NCI-H748 treated with DMSO at 0.1 percent for 48 hours (cell line): ENCODE measurements at regions not wholly inside any gene's neighbourhood (a gene's known extent, or its start where the extent isn't known, plus 50 kb on each side); places are given as distances from the start of the nearest gene placed in this dataset.

Experiments
- DNase-seq: peaks from one replicate; lab custom pipeline; 2025; lab: John Stamatoyannopoulos, UW

DNA sequence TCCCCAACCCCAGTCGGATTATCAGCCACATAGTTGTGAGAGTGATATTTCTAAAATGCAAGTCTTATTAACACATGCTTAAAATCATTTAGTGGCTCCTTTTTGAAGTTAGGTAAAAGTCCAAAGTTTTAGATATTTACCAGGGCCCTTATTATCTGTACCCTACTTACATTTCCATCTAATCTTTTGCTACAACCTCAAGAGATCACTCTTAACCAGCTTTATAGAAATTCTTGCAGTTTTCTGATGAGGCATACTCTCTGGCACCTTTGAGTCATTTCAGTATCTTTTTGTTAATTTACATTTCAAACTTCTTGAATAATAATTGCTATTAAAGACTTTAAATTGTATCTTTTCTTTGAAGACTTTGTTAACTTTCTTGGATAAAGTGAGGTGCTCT, 453.3 kb downstream of the RFPL4B start:
- DNase-seq, result no peak

GRCh38 chr6:112800916-112801315, 453.8 kb downstream of the RFPL4B start:
- no peak for DNase-seq

- DNase-seq, result no peak
Measured at GRCh38 chr6:112801468-112802080, 454.4 kb downstream of the RFPL4B start.

DNA sequence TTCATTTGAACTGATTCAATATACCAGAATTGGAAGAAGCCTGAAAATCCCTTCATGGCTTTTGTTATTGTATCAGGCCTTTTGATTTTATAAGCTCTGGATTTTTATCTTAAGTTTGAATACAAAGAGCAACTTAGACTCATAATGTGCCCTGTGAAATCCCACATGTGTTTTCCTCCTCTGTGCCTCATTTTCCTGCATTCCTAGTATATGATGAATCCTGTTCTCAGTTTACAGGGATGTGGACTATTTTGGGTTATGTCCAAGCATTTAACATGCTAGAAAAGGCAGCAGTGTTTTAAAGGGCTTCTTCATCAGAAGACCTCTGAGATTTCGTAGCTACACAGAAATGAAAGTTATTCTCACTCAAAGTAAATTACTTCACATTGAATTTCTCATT, 455.0 kb downstream of the RFPL4B start:
- DNase-seq, result no peak

DNA sequence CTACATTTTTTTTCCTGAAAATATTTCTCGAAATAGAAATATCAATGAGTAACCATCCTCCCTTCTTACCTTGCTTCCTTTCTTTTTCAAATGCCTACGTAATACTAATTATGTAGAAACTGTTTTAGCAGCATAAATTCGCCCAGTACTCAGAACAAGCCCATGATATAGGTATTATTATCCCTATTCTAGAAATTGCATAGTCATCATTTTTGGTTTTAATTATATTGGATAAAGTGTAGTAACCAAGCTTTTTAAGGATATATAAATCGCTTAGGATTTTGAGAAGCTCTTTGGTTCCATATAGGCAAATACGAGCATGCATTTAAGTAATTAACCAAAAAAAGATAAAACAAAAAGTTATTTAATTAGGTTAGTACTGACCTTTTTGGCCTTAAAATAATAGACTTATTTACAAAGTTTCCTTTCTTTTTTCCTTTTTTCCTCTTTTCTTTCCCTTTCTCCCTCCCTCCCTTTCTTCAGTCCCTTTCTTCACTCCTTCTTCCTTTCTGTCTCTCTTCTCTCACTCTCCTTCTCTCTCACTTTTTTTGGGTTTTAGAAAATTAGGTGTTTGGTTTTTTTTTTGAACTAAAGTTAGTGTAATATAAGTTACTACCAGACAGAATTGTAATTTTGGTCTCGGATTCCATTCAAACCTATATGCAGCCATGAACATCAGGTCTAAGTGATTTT, 457.7 kb downstream of the RFPL4B start:
- no peak for DNase-seq

GRCh38 chr6:112806163-112806865, 459.2 kb downstream of the RFPL4B start:
- no peak for DNase-seq

- no peak for DNase-seq
Measured at GRCh38 chr6:112821476-112821875, 474.3 kb downstream of the RFPL4B start.

GRCh38 chr6:112822769-112823168, 475.6 kb downstream of the RFPL4B start:
- DNase-seq, result no peak

- no peak for DNase-seq
Measured at GRCh38 chr6:112827793-112828192, 480.7 kb downstream of the RFPL4B start.

DNA sequence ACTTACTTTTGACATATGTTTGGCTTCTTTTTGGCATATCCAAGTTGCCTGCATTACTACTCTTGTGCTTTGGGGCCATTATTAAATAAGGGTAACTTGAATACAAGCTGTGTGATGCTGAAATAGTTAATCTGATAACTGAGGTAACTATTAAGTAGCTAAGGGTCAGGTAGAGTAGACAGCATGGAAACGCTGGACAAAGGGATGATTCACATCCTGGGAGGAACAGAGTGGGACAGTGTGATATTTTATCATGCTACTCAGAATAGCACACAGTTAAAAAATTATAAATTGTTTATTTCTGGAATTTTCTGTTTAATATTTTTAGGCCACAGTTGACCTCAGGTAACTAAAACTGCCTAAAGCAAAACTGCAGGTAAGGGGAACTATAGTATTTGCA, 483.9 kb downstream of the RFPL4B start:
- DNase-seq, result no peak

DNA sequence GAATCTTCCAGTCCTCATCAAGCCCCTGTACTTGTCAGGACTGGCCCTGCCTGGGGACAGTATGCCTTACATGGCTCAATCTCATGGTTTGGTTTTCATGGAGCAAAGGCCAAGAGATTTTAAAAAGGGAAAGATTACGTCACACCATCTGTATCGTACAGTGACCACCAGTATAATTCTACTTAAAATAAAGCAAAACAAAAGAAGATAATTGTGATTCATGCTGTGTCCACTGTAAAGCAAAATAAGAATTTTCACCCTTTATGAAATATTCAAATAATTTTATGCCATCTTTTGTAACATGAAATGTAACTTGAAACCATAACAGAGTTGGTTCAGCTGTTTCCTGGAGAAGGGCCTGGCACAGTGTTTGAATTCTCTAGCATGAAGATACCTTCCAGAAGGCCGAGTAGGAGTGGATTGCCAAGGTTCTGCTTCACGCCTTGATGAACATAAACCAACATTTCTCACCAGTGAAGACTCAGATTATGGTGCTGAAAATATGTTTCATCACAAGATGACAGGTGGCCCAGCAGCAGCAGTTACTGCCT, 486.5 kb downstream of the RFPL4B start:
- no peak for DNase-seq

- no peak for DNase-seq
Measured at GRCh38 chr6:112835078-112835477, 487.9 kb downstream of the RFPL4B start.

GRCh38 chr6:112839525-112839961, 492.4 kb downstream of the RFPL4B start:
- no peak for DNase-seq

- DNase-seq, result no peak
Measured at GRCh38 chr6:112841553-112842329, 494.6 kb downstream of the RFPL4B start.

DNA sequence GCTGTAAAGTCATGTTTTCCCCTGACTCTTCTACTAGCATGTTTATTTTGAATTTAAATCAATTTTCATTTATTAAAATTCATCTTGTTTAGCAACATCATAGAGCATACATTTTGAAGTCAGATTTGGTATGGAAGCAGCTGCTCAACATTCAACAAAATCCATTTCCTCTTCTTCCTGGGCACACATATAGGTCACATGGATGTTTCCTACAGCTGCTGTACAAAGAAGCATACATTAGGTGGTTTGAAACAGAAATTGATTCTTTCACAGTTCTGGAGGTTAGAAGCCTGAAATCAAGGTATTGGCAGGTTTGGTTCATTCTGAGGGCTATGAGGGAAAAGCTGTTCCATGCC, 495.2 kb downstream of the RFPL4B start:
- no peak for DNase-seq

GRCh38 chr6:112846681-112847080, 499.6 kb downstream of the RFPL4B start:
- no peak for DNase-seq

- no peak for DNase-seq
Measured at GRCh38 chr6:112851146-112851545, 504.0 kb downstream of the RFPL4B start.

DNA sequence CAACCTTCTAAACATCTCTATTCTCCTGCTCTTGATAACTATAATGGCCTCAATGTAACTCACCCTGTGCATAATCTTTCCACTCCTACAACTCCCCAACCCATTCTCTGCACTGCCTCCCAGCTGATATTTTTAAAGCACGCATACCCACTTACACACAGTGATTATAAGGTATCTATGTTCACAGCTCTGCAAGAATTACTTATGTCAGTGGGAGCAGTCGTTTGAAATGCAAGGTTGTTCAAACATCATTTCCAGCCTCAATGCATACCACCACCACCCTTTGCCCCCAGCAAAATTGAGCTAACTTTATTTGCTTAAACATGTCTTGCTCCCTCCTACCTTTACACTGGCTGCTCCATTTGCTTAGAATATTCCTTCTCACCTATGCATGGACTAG, 506.0 kb downstream of the RFPL4B start:
- no peak for DNase-seq

DNA sequence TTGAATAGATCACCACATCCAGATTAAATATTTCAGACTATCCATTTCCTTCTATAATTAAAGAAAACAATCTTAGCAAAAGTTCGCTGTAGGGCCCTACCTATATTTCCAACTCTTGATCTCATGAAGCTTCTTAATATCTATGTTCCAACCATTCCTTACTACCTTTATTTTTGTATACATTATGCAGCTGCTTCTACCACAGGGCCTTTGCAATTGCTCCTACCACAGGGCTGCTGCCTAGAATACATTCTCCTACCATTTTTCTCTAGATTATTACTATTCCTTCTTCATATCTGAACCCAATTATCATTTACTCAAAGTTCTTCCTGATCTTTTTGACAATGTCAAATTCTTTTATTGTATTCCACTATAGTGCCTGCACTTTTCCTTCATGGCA, 516.6 kb downstream of the RFPL4B start:
- DNase-seq, result no peak

DNA sequence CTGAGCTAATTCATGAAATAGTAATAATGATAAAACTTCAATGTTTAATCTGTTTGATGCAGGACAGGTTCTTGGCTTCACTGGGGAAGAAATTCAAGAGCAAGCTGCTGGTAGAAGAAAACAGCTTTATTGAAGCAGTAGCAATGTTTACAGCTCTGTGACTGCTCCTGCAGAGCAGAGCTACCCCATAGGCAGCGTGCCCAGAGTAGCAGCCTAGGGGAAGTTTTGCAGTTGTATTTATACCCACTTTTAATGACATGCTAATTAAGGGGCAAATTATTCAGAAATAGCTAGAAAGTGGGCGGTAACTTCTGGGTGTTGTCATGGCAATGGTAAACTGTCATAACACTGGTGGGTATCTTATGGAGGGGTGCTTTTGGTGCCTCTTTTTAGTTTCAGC, 518.0 kb downstream of the RFPL4B start:
- DNase-seq, result no peak

DNA sequence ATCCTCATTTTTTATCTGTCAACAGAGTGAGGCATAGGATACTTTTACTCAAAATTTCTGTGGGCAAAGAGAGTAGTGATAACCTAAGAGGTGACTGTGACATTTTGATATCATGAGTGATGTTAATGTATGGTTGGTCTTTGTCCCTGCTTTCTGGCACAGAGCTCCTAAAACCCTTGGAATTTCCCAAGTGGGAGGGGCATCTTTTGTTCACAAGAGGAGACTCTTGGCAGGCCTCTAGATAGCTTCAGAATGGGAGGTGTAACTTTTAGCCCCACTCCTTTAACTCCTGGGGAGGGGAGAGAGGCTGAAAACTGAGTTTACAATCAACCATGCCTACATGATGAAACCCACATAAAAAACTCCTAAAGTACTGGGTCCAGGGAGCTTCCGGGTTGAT, 527.8 kb downstream of the RFPL4B start:
- no peak for DNase-seq
